ENCODE measurements at regions not wholly inside any gene's neighbourhood (a gene's known extent, or its start where the extent isn't known, plus 50 kb on each side); places are given as distances from the start of the nearest gene placed in this dataset.

- TF ChIP-seq CTCF (conservative IDR thresholded peaks at IDR 0.05; ENCODE audit: low read depth, low read length) = no peak
- TF ChIP-seq EZH2 (IDR thresholded peaks at IDR 0.05; ENCODE audit: borderline replicate concordance, low read depth, low read length, poor library complexity, severe bottlenecking) = no peak
These were observed 535.1 kb downstream of the BCKDHB start for GRCh38 chr6:80641591-80641990.
